HCT116 (cell line): ENCODE measurements at regions not wholly inside any gene's neighbourhood (a gene's known extent, or its start where the extent isn't known, plus 50 kb on each side); places are given as distances from the start of the nearest gene placed in this dataset.

Experiments used
- CTCF ChIP-seq, 3 experiments: fragments of 200-600 bp in 1 of 3; sonication (generic) in 1 of 3; IDR thresholded peaks in 2 of 3; conservative IDR thresholded peaks in 1 of 3; 2 replicates each; pipeline ENCODE4 v1.5.1; 2012 to 2017; ENCODE audit warnings: low read depth in 2 of 3, low read length in 2 of 3, antibody characterized with exemption in 1 of 3, borderline replicate concordance in 1 of 3, control low read depth in 1 of 3, mild to moderate bottlenecking in 1 of 3, mixed read lengths in 1 of 3, mixed run types in 1 of 3, moderate library complexity in 1 of 3; ENCODE audit not compliant: insufficient read depth in 1 of 3
- ELF1 ChIP-seq: IDR thresholded peaks from 2 replicates; pipeline ENCODE4 v1.6.1; 2012; ENCODE audit warnings: low read depth, borderline replicate concordance
- EZH2 ChIP-seq: fragments of 200-600 bp; sonication (generic); IDR thresholded peaks from 2 replicates; pipeline ENCODE4 v1.6.1; 2017; ENCODE audit warnings: antibody characterized with exemption, mixed run types
- EZH2phosphoT487 ChIP-seq: fragments of 200-600 bp; IDR thresholded peaks from 2 replicates; pipeline ENCODE4 v1.6.1; 2018; ENCODE audit warnings: antibody characterized with exemption, borderline replicate concordance
- POLR2A ChIP-seq: IDR thresholded peaks from 2 replicates; pipeline ENCODE4 v1.7.0; 2011; ENCODE audit warnings: borderline replicate concordance; ENCODE audit not compliant: insufficient read depth, insufficient read length; ENCODE audit errors: extremely low read depth
- POLR2AphosphoS5 ChIP-seq: IDR thresholded peaks from 2 replicates; pipeline ENCODE4 v1.6.1; 2011; ENCODE audit warnings: mild to moderate bottlenecking, low read depth, low read length, moderate library complexity
- REST ChIP-seq: IDR thresholded peaks from 2 replicates; pipeline ENCODE4 v1.6.1; 2012; ENCODE audit warnings: low read depth
- SP1 ChIP-seq: IDR thresholded peaks from 2 replicates; pipeline ENCODE4 v1.6.1; 2012; ENCODE audit warnings: low read depth
- ZBTB33 ChIP-seq: IDR thresholded peaks from 2 replicates; pipeline ENCODE4 v1.6.1; 2011; ENCODE audit warnings: mild to moderate bottlenecking, low read length, moderate library complexity; ENCODE audit not compliant: insufficient replicate concordance; ENCODE audit errors: extremely low read depth

GRCh38 chr15:96254173-96254572 lies 76.3 kb upstream of the NR2F2 start:
- no peak for TF ChIP-seq CTCF (IDR thresholded peaks at IDR 0.05 in 2 of 3, conservative IDR thresholded peaks at IDR 0.05 in 1 of 3; ENCODE audit: borderline replicate concordance in 1 of 3, insufficient read depth in 1 of 3, low read depth in 2 of 3, low read length in 2 of 3)
- no peak for TF ChIP-seq EZH2
- no peak for TF ChIP-seq POLR2A
- no peak for TF ChIP-seq EZH2phosphoT487
- TF ChIP-seq SP1: no peak
- TF ChIP-seq REST: no peak
- no peak for TF ChIP-seq ZBTB33
- TF ChIP-seq POLR2AphosphoS5: no peak
- TF ChIP-seq ELF1: no peak
